ENCODE measurements at regions not wholly inside any gene's neighbourhood (a gene's known extent, or its start where the extent isn't known, plus 50 kb on each side); places are given as distances from the start of the nearest gene placed in this dataset.

GRCh38 chr14:104517426-104517825, 62.1 kb upstream of the C14orf180 start:
- H3K36me3 ChIP-seq: no peaks in the 10 kb centered on the region
- H3K9me3 ChIP-seq: peaks cover 0 to 17% (median 12%) of the 10 kb centered on the region in 3 donors
- H3K27ac ChIP-seq: no peak overlapping the region
- TF ChIP-seq CTCF (IDR thresholded peaks at IDR 0.05): no peak
- H3K27me3 ChIP-seq: peaks cover 0 to 16% of the 10 kb centered on the region in 2 donors
- no peak overlapping the region for H3K4me3 ChIP-seq
- intact Hi-C loops (cut with DNase I; ENCODE audit: low total_unique reads): no loop called here
- H3K4me1 ChIP-seq: no peaks in the 10 kb centered on the region
- no peak for DNase-seq

- TF ChIP-seq CTCF (IDR thresholded peaks at IDR 0.05): no peak
- no peak overlapping the region for H3K4me3 ChIP-seq
- no peaks in the 10 kb centered on the region for H3K36me3 ChIP-seq
- H3K4me1 ChIP-seq: no peaks in the 10 kb centered on the region
- peaks cover 0 to 12% of the 10 kb centered on the region in 2 donors for H3K27me3 ChIP-seq
- no peak overlapping the region for H3K27ac ChIP-seq
- no peak for DNase-seq
- H3K9me3 ChIP-seq: peaks cover 0 to 17% (median 12%) of the 10 kb centered on the region in 3 donors
- intact Hi-C loops (cut with DNase I; ENCODE audit: low total_unique reads): no loop called here
Observed at GRCh38 chr14:104517867-104518266, 61.7 kb upstream of the C14orf180 start.

GRCh38 chr14:104518659-104519350, 60.8 kb upstream of the C14orf180 start:
- Histone ChIP-seq H3K4me1 (no peaks in the 10 kb centered on the region), H3K27ac (no peak overlapping the region), H3K4me3 (no peak overlapping the region), H3K9me3 (peaks cover 0 to 17% (median 12%) of the 10 kb centered on the region in 3 donors), H3K27me3 (peaks cover 0 to 2% of the 10 kb centered on the region in 2 donors), H3K36me3 (no peaks in the 10 kb centered on the region)
- intact Hi-C loops (cut with DNase I; ENCODE audit: low total_unique reads): no loop called here
- no peak for TF ChIP-seq CTCF (IDR thresholded peaks at IDR 0.05)
- no peak for DNase-seq

- Histone ChIP-seq H3K4me1 (no peaks in the 10 kb centered on the region), H3K36me3 (no peaks in the 10 kb centered on the region), H3K9me3 (peaks cover 0 to 26% (median 12%) of the 10 kb centered on the region in 3 donors), H3K27ac (no peak overlapping the region), H3K27me3 (no peaks in the 10 kb centered on the region), H3K4me3 (no peak overlapping the region)
- no peak for TF ChIP-seq CTCF (IDR thresholded peaks at IDR 0.05)
- intact Hi-C loops (cut with DNase I; ENCODE audit: low total_unique reads): no loop called here
- no peak for DNase-seq
Observed at GRCh38 chr14:104519721-104520120, 59.8 kb upstream of the C14orf180 start.

GRCh38 chr14:104520620-104521410, 58.7 kb upstream of the C14orf180 start:
- H3K9me3 ChIP-seq: peaks cover 0 to 29% (median 12%) of the 10 kb centered on the region in 3 donors
- intact Hi-C loops (cut with DNase I; ENCODE audit: low total_unique reads): no loop called here
- no peak overlapping the region for H3K27ac ChIP-seq
- H3K4me1 ChIP-seq: no peaks in the 10 kb centered on the region
- peak in 1 of 2 donors; percentile 44 for DNase-seq
- H3K27me3 ChIP-seq: no peaks in the 10 kb centered on the region
- no peak for TF ChIP-seq CTCF (IDR thresholded peaks at IDR 0.05)
- no peaks in the 10 kb centered on the region for H3K36me3 ChIP-seq
- H3K4me3 ChIP-seq: no peak overlapping the region

Data from tibial artery (tissue), 4 donors.